HEK293 (cell line): ENCODE measurements at regions not wholly inside any gene's neighbourhood (a gene's known extent, or its start where the extent isn't known, plus 50 kb on each side); places are given as distances from the start of the nearest gene placed in this dataset.

Source experiments
- CTCF ChIA-PET: fragments of 350-600 bp; formaldehyde crosslinking; extraction: SDS; loops from one replicate; lab custom pipeline; 2021; ENCODE audit warnings: antibody characterized with exemption; lab: Yijun Ruan, JAX
- POLR2A ChIA-PET: fragments of 300-600 bp; formaldehyde crosslinking; extraction: SDS; loops from one replicate; lab custom pipeline; 2020; ENCODE audit warnings: antibody characterized with exemption, inconsistent platforms; lab: Yijun Ruan, JAX
- H3K27ac ChIP-seq: fragments of 200-500 bp; sonication (Bioruptor generic); 2 replicates; pipeline ENCODE4 v1.5.1; 2014; ENCODE audit warnings: low read depth, low read length, control low read depth, inconsistent platforms; ENCODE audit errors: extremely low read depth
- H3K36me3 ChIP-seq, 2 experiments: fragments of 200-500 bp in 1 of 2; sonication (Bioruptor generic) in 1 of 2; 1 replicate in 1 of 2; 2 replicates in 1 of 2; pipeline ENCODE4 v1.5.1; 2014 to 2017; ENCODE audit warnings: inconsistent platforms in 2 of 2, low read length in 2 of 2; ENCODE audit not compliant: control insufficient read depth in 2 of 2, insufficient read depth in 1 of 2
- H3K4me1 ChIP-seq: fragments of 200-500 bp; sonication (Bioruptor generic); 2 replicates; pipeline ENCODE4 v1.5.1; 2014; ENCODE audit warnings: mild to moderate bottlenecking, low read length, inconsistent platforms; ENCODE audit not compliant: control insufficient read depth, insufficient read depth
- H3K4me3 ChIP-seq: 2 replicates; pipeline ENCODE4 v1.5.1; 2011; ENCODE audit warnings: low read depth, mild to moderate bottlenecking, control low read depth, low read length, moderate library complexity
- H3K9me3 ChIP-seq: fragments of 200-500 bp; sonication (Bioruptor generic); 2 replicates; pipeline ENCODE4 v1.5.1; 2014; ENCODE audit warnings: low read depth, low read length, inconsistent platforms; ENCODE audit not compliant: control insufficient read depth, insufficient read depth
- GLIS1 ChIP-seq: fragments of 450-650 bp; formaldehyde crosslinking; IDR thresholded peaks from 2 replicates; pipeline ENCODE4 v1.5.1; 2016; ENCODE audit warnings: missing biosample characterization, missing genetic modification characterization
- REPIN1 ChIP-seq: fragments of 450-650 bp; formaldehyde crosslinking; IDR thresholded peaks from 2 replicates; pipeline ENCODE4 v1.5.1; 2017; ENCODE audit warnings: missing biosample characterization, missing genetic modification characterization, low read depth
- TCF7L2 ChIP-seq: IDR thresholded peaks from 2 replicates; pipeline ENCODE4 v1.6.1; 2011; ENCODE audit warnings: low read depth, mild to moderate bottlenecking, inconsistent platforms, low read length, moderate library complexity, borderline replicate concordance
- ZFHX2 ChIP-seq: fragments of 450-650 bp; formaldehyde crosslinking; conservative IDR thresholded peaks from 2 replicates; pipeline ENCODE4 v1.5.1; 2016; ENCODE audit warnings: missing biosample characterization, missing genetic modification characterization
- ZFP3 ChIP-seq: fragments of 450-650 bp; formaldehyde crosslinking; IDR thresholded peaks from 2 replicates; pipeline ENCODE4 v1.5.1; 2016; ENCODE audit warnings: low read depth, missing biosample characterization, missing genetic modification characterization
- ZNF140 ChIP-seq: fragments of 450-650 bp; formaldehyde crosslinking; IDR thresholded peaks from 2 replicates; pipeline ENCODE4 v1.5.1; 2016; ENCODE audit warnings: missing biosample characterization, missing genetic modification characterization
- ZNF155 ChIP-seq: fragments of 450-650 bp; formaldehyde crosslinking; IDR thresholded peaks from 2 replicates; pipeline ENCODE4 v1.5.1; 2016; ENCODE audit warnings: missing biosample characterization, missing genetic modification characterization
- ZNF211 ChIP-seq: fragments of 450-650 bp; formaldehyde crosslinking; IDR thresholded peaks from 2 replicates; pipeline ENCODE4 v1.5.1; 2016; ENCODE audit warnings: low read depth, missing biosample characterization, missing genetic modification characterization
- ZNF214 ChIP-seq: fragments of 450-650 bp; formaldehyde crosslinking; IDR thresholded peaks from 2 replicates; pipeline ENCODE4 v1.5.1; 2017; ENCODE audit warnings: missing biosample characterization, mild to moderate bottlenecking, missing genetic modification characterization, borderline replicate concordance
- ZNF24 ChIP-seq: fragments of 450-650 bp; formaldehyde crosslinking; IDR thresholded peaks from 2 replicates; pipeline ENCODE4 v1.5.1; 2016; ENCODE audit warnings: missing biosample characterization, missing genetic modification characterization
- ZNF37A ChIP-seq: fragments of 450-650 bp; IDR thresholded peaks from 2 replicates; pipeline ENCODE4 v1.5.1; 2018; ENCODE audit warnings: missing biosample characterization, missing genetic modification characterization
- ZNF394 ChIP-seq: fragments of 450-650 bp; formaldehyde crosslinking; IDR thresholded peaks from 2 replicates; pipeline ENCODE4 v1.5.1; 2016; ENCODE audit warnings: missing biosample characterization, missing genetic modification characterization, mild to moderate bottlenecking, moderate library complexity, borderline replicate concordance
- ZNF529 ChIP-seq: fragments of 450-650 bp; formaldehyde crosslinking; IDR thresholded peaks from 2 replicates; pipeline ENCODE4 v1.5.1; 2017; ENCODE audit warnings: missing genetic modification characterization, missing biosample characterization; ENCODE audit not compliant: insufficient replicate concordance
- ZNF654 ChIP-seq: fragments of 450-650 bp; formaldehyde crosslinking; IDR thresholded peaks from 2 replicates; pipeline ENCODE4 v1.5.1; 2016; ENCODE audit warnings: low read depth, missing biosample characterization, missing genetic modification characterization
- TF ChIP-seq, protein P1 (sequence below): fragments of 450-650 bp; formaldehyde crosslinking; IDR thresholded peaks from 2 replicates; pipeline ENCODE4 v1.5.1; 2017; ENCODE audit warnings: missing biosample characterization, missing genetic modification characterization
- TF ChIP-seq, protein P2 (sequence below): fragments of 450-650 bp; formaldehyde crosslinking; IDR thresholded peaks from 2 replicates; pipeline ENCODE4 v1.5.1; 2016; ENCODE audit warnings: missing biosample characterization, missing genetic modification characterization, low read depth
- TF ChIP-seq, protein P3 (sequence below): fragments of 450-650 bp; formaldehyde crosslinking; IDR thresholded peaks from 2 replicates; pipeline ENCODE4 v1.5.1; 2016; ENCODE audit warnings: missing biosample characterization, missing genetic modification characterization

DNA sequence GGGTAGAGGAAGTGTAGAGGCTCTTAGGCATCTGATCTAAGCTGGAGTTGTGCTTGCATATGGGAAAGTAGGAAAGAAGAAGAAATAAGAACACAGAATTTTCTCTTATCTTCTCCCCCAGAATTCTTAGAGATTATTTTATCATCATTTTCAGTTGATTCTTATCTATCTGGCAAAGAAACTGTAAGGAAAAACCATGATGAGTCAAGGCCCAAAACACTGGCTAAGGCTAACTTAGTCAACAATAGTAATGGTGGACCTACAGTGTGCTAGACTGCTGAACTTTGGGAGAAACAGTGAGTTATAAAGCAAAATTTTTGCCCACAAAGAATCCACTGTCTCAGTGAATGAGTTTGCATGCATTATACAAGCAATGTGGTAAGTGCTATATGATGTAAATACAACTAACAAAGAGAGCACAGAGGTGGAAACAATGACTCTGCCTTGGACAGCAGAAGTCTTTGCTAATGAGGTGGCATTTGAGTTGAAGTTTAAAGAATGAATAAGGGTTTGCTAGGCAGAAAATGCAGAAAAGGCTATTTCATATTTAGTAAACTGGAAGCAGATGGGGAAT lies 344.5 kb upstream of the PLET1 start (continued):
- TF ChIP-seq, protein P1, sequence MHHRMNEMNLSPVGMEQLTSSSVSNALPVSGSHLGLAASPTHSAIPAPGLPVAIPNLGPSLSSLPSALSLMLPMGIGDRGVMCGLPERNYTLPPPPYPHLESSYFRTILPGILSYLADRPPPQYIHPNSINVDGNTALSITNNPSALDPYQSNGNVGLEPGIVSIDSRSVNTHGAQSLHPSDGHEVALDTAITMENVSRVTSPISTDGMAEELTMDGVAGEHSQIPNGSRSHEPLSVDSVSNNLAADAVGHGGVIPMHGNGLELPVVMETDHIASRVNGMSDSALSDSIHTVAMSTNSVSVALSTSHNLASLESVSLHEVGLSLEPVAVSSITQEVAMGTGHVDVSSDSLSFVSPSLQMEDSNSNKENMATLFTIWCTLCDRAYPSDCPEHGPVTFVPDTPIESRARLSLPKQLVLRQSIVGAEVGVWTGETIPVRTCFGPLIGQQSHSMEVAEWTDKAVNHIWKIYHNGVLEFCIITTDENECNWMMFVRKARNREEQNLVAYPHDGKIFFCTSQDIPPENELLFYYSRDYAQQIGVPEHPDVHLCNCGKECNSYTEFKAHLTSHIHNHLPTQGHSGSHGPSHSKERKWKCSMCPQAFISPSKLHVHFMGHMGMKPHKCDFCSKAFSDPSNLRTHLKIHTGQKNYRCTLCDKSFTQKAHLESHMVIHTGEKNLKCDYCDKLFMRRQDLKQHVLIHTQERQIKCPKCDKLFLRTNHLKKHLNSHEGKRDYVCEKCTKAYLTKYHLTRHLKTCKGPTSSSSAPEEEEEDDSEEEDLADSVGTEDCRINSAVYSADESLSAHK (tag by site-specific recombination), result no peak
- TF ChIP-seq, all 188 proteins: peak for 0

DNA sequence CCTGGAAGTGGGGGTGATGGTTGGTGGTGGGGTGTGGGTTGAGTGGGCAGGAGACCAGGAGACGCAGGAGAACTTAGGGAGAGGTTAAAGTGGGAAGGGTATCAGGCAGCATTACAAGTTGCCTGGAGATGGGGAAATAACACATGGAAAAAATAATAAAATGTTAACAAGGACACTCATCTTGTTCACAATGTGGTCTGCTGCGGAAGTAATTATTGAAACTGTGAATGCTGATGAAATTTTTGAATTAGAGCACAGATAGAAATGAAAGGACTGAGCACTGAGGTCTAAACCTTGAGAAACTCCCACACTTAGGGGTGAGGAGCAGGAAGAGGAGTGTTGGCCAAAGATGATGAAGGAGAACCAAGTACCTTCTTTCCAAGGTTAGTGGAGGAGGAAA lies 346.0 kb upstream of the PLET1 start:
- H3K36me3 ChIP-seq, result no peaks in the 10 kb centered on the region
- TF ChIP-seq ZNF155 (tag by site-specific recombination) (no peak), ZNF394 (tag by site-specific recombination) (no peak), ZNF214 (tag by site-specific recombination) (no peak), ZFP3 (tag by site-specific recombination) (no peak), ZNF37A (tag by site-specific recombination) (no peak), ZNF24 (no peak), ZNF140 (tag by site-specific recombination) (no peak)
- TF ChIP-seq, protein P2, sequence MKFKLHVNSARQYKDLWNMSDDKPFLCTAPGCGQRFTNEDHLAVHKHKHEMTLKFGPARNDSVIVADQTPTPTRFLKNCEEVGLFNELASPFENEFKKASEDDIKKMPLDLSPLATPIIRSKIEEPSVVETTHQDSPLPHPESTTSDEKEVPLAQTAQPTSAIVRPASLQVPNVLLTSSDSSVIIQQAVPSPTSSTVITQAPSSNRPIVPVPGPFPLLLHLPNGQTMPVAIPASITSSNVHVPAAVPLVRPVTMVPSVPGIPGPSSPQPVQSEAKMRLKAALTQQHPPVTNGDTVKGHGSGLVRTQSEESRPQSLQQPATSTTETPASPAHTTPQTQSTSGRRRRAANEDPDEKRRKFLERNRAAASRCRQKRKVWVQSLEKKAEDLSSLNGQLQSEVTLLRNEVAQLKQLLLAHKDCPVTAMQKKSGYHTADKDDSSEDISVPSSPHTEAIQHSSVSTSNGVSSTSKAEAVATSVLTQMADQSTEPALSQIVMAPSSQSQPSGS, result no peak
- no peak overlapping the region for H3K27ac ChIP-seq
- no peak overlapping the region for H3K4me3 ChIP-seq
- H3K4me1 ChIP-seq, result no peaks in the 10 kb centered on the region
- POLR2A ChIA-PET, result no interaction called here
- no peaks in the 10 kb centered on the region for H3K9me3 ChIP-seq
- CTCF ChIA-PET, result no interaction called here

DNA sequence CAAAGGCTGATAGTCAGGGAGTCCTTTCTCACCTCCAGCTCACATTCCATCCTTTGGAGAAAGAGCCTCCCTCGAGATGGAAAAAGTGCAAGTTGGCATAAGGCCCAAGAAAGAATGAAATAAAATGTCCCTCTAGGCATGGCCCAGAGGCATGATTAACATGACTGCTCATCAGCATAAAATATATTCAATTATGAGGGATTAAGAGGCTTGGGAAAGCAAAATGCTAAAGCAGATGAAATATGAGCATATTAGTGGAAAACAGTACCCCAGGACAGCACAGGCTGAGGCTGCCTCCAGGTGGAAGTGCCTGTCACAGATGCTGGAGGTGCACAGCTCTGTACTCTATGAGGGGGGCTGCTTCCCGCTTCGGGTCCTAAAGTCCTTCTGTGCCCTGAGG lies 347.8 kb upstream of the PLET1 start:
- H3K27ac ChIP-seq, result no peak overlapping the region
- H3K4me1 ChIP-seq, result no peaks in the 10 kb centered on the region
- TF ChIP-seq GLIS1 (tag by site-specific recombination) (no peak), ZNF529 (no peak), ZNF654 (tag by site-specific recombination) (no peak), ZFHX2 (no peak), ZNF211 (tag by site-specific recombination) (no peak), REPIN1 (tag by site-specific recombination) (no peak), TCF7L2 (no peak)
- TF ChIP-seq, protein P3, sequence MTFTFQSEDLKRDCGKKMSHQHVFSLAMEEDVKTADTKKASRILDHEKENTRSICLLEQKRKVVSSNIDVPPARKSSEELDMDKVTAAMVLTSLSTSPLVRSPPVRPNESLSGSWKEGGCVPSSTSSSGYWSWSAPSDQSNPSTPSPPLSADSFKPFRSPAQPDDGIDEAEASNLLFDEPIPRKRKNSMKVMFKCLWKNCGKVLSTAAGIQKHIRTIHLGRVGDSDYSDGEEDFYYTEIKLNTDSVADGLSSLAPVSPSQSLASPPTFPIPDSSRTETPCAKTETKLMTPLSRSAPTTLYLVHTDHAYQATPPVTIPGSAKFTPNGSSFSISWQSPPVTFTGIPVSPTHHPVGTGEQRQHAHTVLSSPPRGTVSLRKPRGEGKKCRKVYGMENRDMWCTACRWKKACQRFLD (tag by site-specific recombination), result no peak
- TF ChIP-seq, protein P2, result no peak
- TF ChIP-seq, all 188 proteins: peak for 0
- Histone ChIP-seq H3K36me3 (no peaks in the 10 kb centered on the region), H3K4me3 (no peak overlapping the region), H3K9me3 (no peaks in the 10 kb centered on the region)
- CTCF ChIA-PET, result no interaction called here
- POLR2A ChIA-PET, result no interaction called here
